ENCODE measurements at regions not wholly inside any gene's neighbourhood (a gene's known extent, or its start where the extent isn't known, plus 50 kb on each side); places are given as distances from the start of the nearest gene placed in this dataset.
A peak's percentile ranks its signal among the peaks of the same experiment; 100 is the strongest.

- Histone ChIP-seq H3K9me3 (replicated peaks) (no peaks in the 10 kb centered on the region), H3K27me3 (no peaks in the 10 kb centered on the region), H3K36me3 (no peaks in the 10 kb centered on the region), H3K27ac (no peak overlapping the region), H3K4me1 (peaks cover 10% of the 10 kb centered on the region; the same call in 1 of the 2 replicates), H3K4me3 (no peak overlapping the region)
- no peak for DNase-seq
These were observed 500.2 kb upstream of the NR2F2 start for GRCh38 chr15:95830281-95830680.

- no peak for DNase-seq
- no peak overlapping the region for H3K27ac ChIP-seq
- no peaks in the 10 kb centered on the region for H3K4me1 ChIP-seq
- H3K9me3 ChIP-seq (replicated peaks): no peaks in the 10 kb centered on the region
- no peaks in the 10 kb centered on the region for H3K27me3 ChIP-seq
- no peaks in the 10 kb centered on the region for H3K36me3 ChIP-seq
- no peak overlapping the region for H3K4me3 ChIP-seq
These were observed 497.8 kb upstream of the NR2F2 start for GRCh38 chr15:95832668-95833067.

GRCh38 chr15:95834028-95834804, 496.3 kb upstream of the NR2F2 start:
- Histone ChIP-seq H3K36me3 (no peaks in the 10 kb centered on the region), H3K4me1 (no peaks in the 10 kb centered on the region; the same call in 1 of the 2 replicates)
- no peak for DNase-seq

GRCh38 chr15:95836536-95836935, 494.0 kb upstream of the NR2F2 start:
- Histone ChIP-seq H3K9me3 (replicated peaks) (no peaks in the 10 kb centered on the region), H3K36me3 (no peaks in the 10 kb centered on the region), H3K4me3 (no peak overlapping the region), H3K4me1 (peaks cover 3% of the 10 kb centered on the region), H3K27ac (no peak overlapping the region), H3K27me3 (no peaks in the 10 kb centered on the region)
- DNase-seq: no peak

More at GRCh38 chr15:95834028-95834804, 496.3 kb upstream of the NR2F2 start:
- H3K9me3 ChIP-seq (replicated peaks): no peaks in the 10 kb centered on the region
- no peak overlapping the region for H3K27ac ChIP-seq
- no peak overlapping the region for H3K4me3 ChIP-seq
- no peaks in the 10 kb centered on the region for H3K27me3 ChIP-seq

DNA sequence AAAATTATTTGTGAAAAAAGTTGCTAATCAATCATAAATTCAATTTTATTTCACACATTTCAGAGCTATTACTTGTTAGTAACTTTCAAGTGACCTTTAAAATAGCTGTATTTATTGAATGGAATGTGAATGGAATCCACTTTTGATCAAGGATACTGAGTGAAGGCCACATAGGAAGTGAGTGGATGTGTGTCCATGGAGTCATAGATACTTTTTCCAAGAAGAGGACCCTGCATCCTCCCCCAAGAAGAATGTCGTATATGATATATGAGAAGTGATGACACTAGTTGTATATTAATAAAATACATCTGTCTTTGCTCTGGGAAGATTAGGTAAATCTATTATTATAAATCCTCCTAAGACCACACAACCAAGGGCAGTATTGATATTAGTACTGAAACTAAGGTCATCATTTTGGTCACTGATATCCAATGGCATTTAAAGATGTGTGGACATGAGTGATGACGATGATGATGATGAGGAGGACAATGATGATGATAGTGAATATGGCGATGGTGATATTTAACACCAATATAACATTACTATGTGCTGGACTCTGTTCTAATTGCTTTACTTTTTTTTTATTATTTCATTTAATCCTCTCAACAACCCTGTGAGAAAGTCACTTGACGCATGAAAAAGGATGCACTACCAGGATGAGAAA, 493.0 kb upstream of the NR2F2 start:
- Histone ChIP-seq H3K4me3 (no peak overlapping the region), H3K9me3 (replicated peaks) (no peaks in the 10 kb centered on the region), H3K27me3 (no peaks in the 10 kb centered on the region), H3K36me3 (no peaks in the 10 kb centered on the region), H3K27ac (no peak overlapping the region), H3K4me1 (peaks cover 8% of the 10 kb centered on the region)
- DNase-seq: no peak

- Histone ChIP-seq H3K27me3 (no peaks in the 10 kb centered on the region), H3K27ac (no peak overlapping the region; the same call in 1 of the 2 replicates), H3K4me3 (no peak overlapping the region), H3K9me3 (replicated peaks) (no peaks in the 10 kb centered on the region), H3K4me1 (peaks cover 24% of the 10 kb centered on the region), H3K36me3 (no peaks in the 10 kb centered on the region)
- DNase-seq: no peak
These were observed 491.1 kb upstream of the NR2F2 start for GRCh38 chr15:95839367-95839782.

- H3K27ac ChIP-seq: no peak overlapping the region; the same call in 1 of the 2 replicates
- H3K9me3 ChIP-seq (replicated peaks): no peaks in the 10 kb centered on the region
- H3K27me3 ChIP-seq: no peaks in the 10 kb centered on the region
- H3K4me1 ChIP-seq: peaks cover 30% of the 10 kb centered on the region
- no peak overlapping the region for H3K4me3 ChIP-seq
- DNase-seq: no peak
- no peaks in the 10 kb centered on the region for H3K36me3 ChIP-seq
These were observed 490.5 kb upstream of the NR2F2 start for GRCh38 chr15:95840004-95840403.

GRCh38 chr15:95840855-95841254, 489.6 kb upstream of the NR2F2 start:
- DNase-seq: no peak
- no peak overlapping the region for H3K4me3 ChIP-seq
- peaks cover 39% of the 10 kb centered on the region for H3K4me1 ChIP-seq
- no peaks in the 10 kb centered on the region for H3K36me3 ChIP-seq
- H3K9me3 ChIP-seq (replicated peaks): no peaks in the 10 kb centered on the region
- H3K27me3 ChIP-seq: no peaks in the 10 kb centered on the region
- H3K27ac ChIP-seq: no peak overlapping the region

DNA sequence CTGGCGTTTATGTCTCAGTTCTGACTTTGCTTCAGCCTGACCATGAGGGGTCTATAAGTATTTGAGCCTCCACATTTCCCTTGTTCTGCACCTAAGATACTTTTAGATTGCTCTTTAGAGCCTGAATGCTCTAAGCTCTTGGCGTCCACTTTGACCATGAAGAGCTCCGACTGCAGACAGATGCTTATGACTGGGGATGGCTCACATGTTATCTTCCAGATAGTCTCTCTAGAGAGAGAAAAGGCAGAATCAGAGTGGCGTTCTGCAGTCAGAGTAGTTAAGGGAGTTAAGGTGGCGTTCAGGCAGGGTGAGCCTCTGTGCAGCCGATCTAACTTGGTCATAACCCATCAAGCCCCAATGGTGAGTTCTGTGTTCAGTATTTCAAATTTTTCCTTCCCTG, 487.9 kb upstream of the NR2F2 start:
- no peaks in the 10 kb centered on the region for H3K9me3 ChIP-seq (replicated peaks)
- H3K36me3 ChIP-seq: no peaks in the 10 kb centered on the region
- H3K4me1 ChIP-seq: peaks cover 51% of the 10 kb centered on the region
- peak; percentile 72 to 88 for DNase-seq
- no peaks in the 10 kb centered on the region for H3K27me3 ChIP-seq
- H3K27ac ChIP-seq: peak overlapping the region; percentile 98
- H3K4me3 ChIP-seq: peak overlapping the region; percentile 31

- peaks cover 51% of the 10 kb centered on the region for H3K4me1 ChIP-seq
- no peaks in the 10 kb centered on the region for H3K9me3 ChIP-seq (replicated peaks)
- peak overlapping the region; percentile 98 for H3K27ac ChIP-seq
- H3K4me3 ChIP-seq: peak overlapping the region; percentile 31
- no peaks in the 10 kb centered on the region for H3K36me3 ChIP-seq
- DNase-seq: peak; percentile 93 to 99
- H3K27me3 ChIP-seq: no peaks in the 10 kb centered on the region
These were observed 487.1 kb upstream of the NR2F2 start for GRCh38 chr15:95843241-95843910.

GRCh38 chr15:95845862-95846515, 484.5 kb upstream of the NR2F2 start:
- Histone ChIP-seq H3K4me3 (peak overlapping the region; percentile 17), H3K36me3 (no peaks in the 10 kb centered on the region), H3K4me1 (peaks cover 51% of the 10 kb centered on the region), H3K27me3 (no peaks in the 10 kb centered on the region), H3K27ac (peak overlapping the region; percentile 98), H3K9me3 (replicated peaks) (no peaks in the 10 kb centered on the region)
- peak; percentile 38 to 87 for DNase-seq

- Histone ChIP-seq H3K9me3 (replicated peaks) (no peaks in the 10 kb centered on the region), H3K27me3 (no peaks in the 10 kb centered on the region), H3K4me1 (peaks cover 39% of the 10 kb centered on the region), H3K36me3 (no peaks in the 10 kb centered on the region), H3K4me3 (no peak overlapping the region), H3K27ac (no peak overlapping the region)
- DNase-seq: no peak
These were observed 482.4 kb upstream of the NR2F2 start for GRCh38 chr15:95848126-95848525.

- Histone ChIP-seq H3K4me1 (peaks cover 19% of the 10 kb centered on the region), H3K27ac (no peak overlapping the region), H3K9me3 (replicated peaks) (no peaks in the 10 kb centered on the region), H3K36me3 (no peaks in the 10 kb centered on the region), H3K27me3 (no peaks in the 10 kb centered on the region), H3K4me3 (no peak overlapping the region)
- DNase-seq: no peak
These were observed 479.7 kb upstream of the NR2F2 start for GRCh38 chr15:95850837-95851236.

- H3K4me3 ChIP-seq: no peak overlapping the region
- no peaks in the 10 kb centered on the region for H3K36me3 ChIP-seq
- H3K9me3 ChIP-seq (replicated peaks): no peaks in the 10 kb centered on the region
- DNase-seq: peak in 1 of 2 experiments; percentile 49
- no peak overlapping the region for H3K27ac ChIP-seq
- H3K4me1 ChIP-seq: peaks cover 24% of the 10 kb centered on the region
- no peaks in the 10 kb centered on the region for H3K27me3 ChIP-seq
These were observed 477.1 kb upstream of the NR2F2 start for GRCh38 chr15:95853350-95853749.
